Gastroesophageal sphincter (tissue), 3 donors: ENCODE measurements at regions not wholly inside any gene's neighbourhood (a gene's known extent, or its start where the extent isn't known, plus 50 kb on each side); places are given as distances from the start of the nearest gene placed in this dataset.

Source experiments
- CTCF ChIP-seq, 4 experiments: fragments of 200-600 bp in 2 of 4; fragments of 450-650 bp in 2 of 4; sonication (generic) in 1 of 4; IDR thresholded peaks; one replicate each; pipeline ENCODE4 v1.5.1; 2017 to 2019; ENCODE audit warnings: antibody characterized with exemption in 4 of 4, mild to moderate bottlenecking in 2 of 4, moderate library complexity in 2 of 4
- POLR2A ChIP-seq, 2 donors: fragments of 450-650 bp; IDR thresholded peaks; one replicate each; pipeline ENCODE4 v1.6.1; 2017; ENCODE audit warnings: antibody characterized with exemption in 2 of 2, mild to moderate bottlenecking in 2 of 2, moderate library complexity in 1 of 2
- POLR2AphosphoS5 ChIP-seq: sonication (generic); formaldehyde crosslinking; IDR thresholded peaks from one replicate; pipeline ENCODE4 v1.6.1; 2017; ENCODE audit warnings: antibody characterized with exemption

GRCh38 chr11:28448186-28448585 is 340.0 kb downstream of the METTL15 start:
- TF ChIP-seq CTCF (IDR thresholded peaks at IDR 0.05) = no peak
- no peak for TF ChIP-seq POLR2A (IDR thresholded peaks at IDR 0.05)
- no peak for TF ChIP-seq POLR2AphosphoS5
